GM06990 (cell line): ENCODE measurements at regions not wholly inside any gene's neighbourhood (a gene's known extent, or its start where the extent isn't known, plus 50 kb on each side); places are given as distances from the start of the nearest gene placed in this dataset.

Source experiments
- DNase-seq: peaks from one replicate; pipeline ENCODE4 v3.0.0-alpha.2; 2011; ENCODE audit not compliant: insufficient read length; ENCODE audit errors: extremely low read depth
- H3K27me3 ChIP-seq: replicated peaks from 2 replicates; pipeline ENCODE4 v1.6.0; 2011; ENCODE audit warnings: low read length; ENCODE audit not compliant: control insufficient read depth, insufficient read depth
- H3K36me3 ChIP-seq: 2 replicates; pipeline ENCODE4 v1.5.1; 2011; ENCODE audit warnings: low read length; ENCODE audit not compliant: control insufficient read depth, insufficient read depth
- H3K4me3 ChIP-seq: replicated peaks from 2 replicates; pipeline ENCODE4 v1.5.1; 2011; ENCODE audit warnings: low read depth, mild to moderate bottlenecking, control low read depth, low read length
- CTCF ChIP-seq: IDR thresholded peaks from 2 replicates; pipeline ENCODE4 v1.5.1; 2011; ENCODE audit warnings: low read length, control low read depth, mild to moderate bottlenecking, inconsistent platforms; ENCODE audit not compliant: insufficient read depth, poor library complexity, severe bottlenecking

- no peaks in the 10 kb centered on the region for H3K36me3 ChIP-seq
- no peak overlapping the region for H3K4me3 ChIP-seq
- no peak for TF ChIP-seq CTCF
- H3K27me3 ChIP-seq, result no peaks in the 10 kb centered on the region
- no peak for DNase-seq
Observed at GRCh38 chr14:105806568-105806967, 280.2 kb downstream of the TMEM121 start.

GRCh38 chr14:105817971-105818711 lies 291.8 kb downstream of the TMEM121 start:
- TF ChIP-seq CTCF, result no peak
- H3K27me3 ChIP-seq, result no peaks in the 10 kb centered on the region
- DNase-seq, result no peak
- no peak overlapping the region for H3K4me3 ChIP-seq
- H3K36me3 ChIP-seq, result no peaks in the 10 kb centered on the region

GRCh38 chr14:105818712-105819005 lies 292.3 kb downstream of the TMEM121 start:
- no peak for TF ChIP-seq CTCF
- H3K27me3 ChIP-seq, result no peaks in the 10 kb centered on the region
- H3K36me3 ChIP-seq, result no peaks in the 10 kb centered on the region
- no peak overlapping the region for H3K4me3 ChIP-seq
- no peak for DNase-seq

- H3K27me3 ChIP-seq, result no peaks in the 10 kb centered on the region
- H3K4me3 ChIP-seq, result no peak overlapping the region
- no peak for TF ChIP-seq CTCF
Observed at GRCh38 chr14:105830171-105830570, 303.8 kb downstream of the TMEM121 start.

GRCh38 chr14:105836160-105836559 lies 309.8 kb downstream of the TMEM121 start:
- no peaks in the 10 kb centered on the region for H3K27me3 ChIP-seq
- TF ChIP-seq CTCF, result no peak
- no peaks in the 10 kb centered on the region for H3K36me3 ChIP-seq
- DNase-seq, result no peak
- no peak overlapping the region for H3K4me3 ChIP-seq

More at GRCh38 chr14:105830171-105830570, 303.8 kb downstream of the TMEM121 start:
- DNase-seq, result no peak
- H3K36me3 ChIP-seq, result no peaks in the 10 kb centered on the region

- no peak for DNase-seq
Observed at GRCh38 chr14:105836730-105837129, 310.3 kb downstream of the TMEM121 start.

More at GRCh38 chr14:105836730-105837129, 310.3 kb downstream of the TMEM121 start:
- Histone ChIP-seq H3K27me3 (no peaks in the 10 kb centered on the region), H3K4me3 (no peak overlapping the region), H3K36me3 (no peaks in the 10 kb centered on the region)
- TF ChIP-seq CTCF, result no peak
